A549 (cell line): ENCODE measurements at regions not wholly inside any gene's neighbourhood (a gene's known extent, or its start where the extent isn't known, plus 50 kb on each side); places are given as distances from the start of the nearest gene placed in this dataset.

Source experiments
- ATAC-seq, 2 experiments: fragments of 200-7000 bp in 1 of 2; fragments of >200 bp in 1 of 2; cut with Nextera tagmentation in 1 of 2; cut with Tn5 transposase in 1 of 2; 3 replicates each; pipeline versions ENCODE4 v1.8.0 to v1.9.1; 2018 to 2020; ENCODE audit warnings: mild to moderate bottlenecking in 1 of 2, moderate library complexity in 1 of 2
- CTCF ChIA-PET: fragments of 300-600 bp; sonication (Branson Sonifier 250); formaldehyde crosslinking; extraction: SDS; loops from one replicate; lab custom pipeline; 2021; ENCODE audit warnings: antibody characterized with exemption, inconsistent platforms; lab: Yijun Ruan, JAX
- POLR2A ChIA-PET: fragments of 350-600 bp; formaldehyde crosslinking; extraction: SDS; loops from one replicate; lab custom pipeline; 2021; ENCODE audit warnings: antibody characterized with exemption, inconsistent platforms; lab: Yijun Ruan, JAX
- DNase-seq, 2 experiments: peaks; one replicate each; pipeline versions ENCODE4 v3.0.0 to v3.0.0-alpha.2; 2011 to 2016; ENCODE audit warnings: low read depth in 1 of 2, low spot score in 1 of 2
- FAIRE-seq: peaks from 2 replicates; lab custom pipeline; 2011; peaks lifted over from hg19 to GRCh38; lab: Jason Lieb, UNC
- H3K27ac ChIP-seq, 2 experiments: fragments of >200 bp; sonication (Bioruptor Twin); formaldehyde crosslinking; 3 replicates each; pipeline ENCODE4 v1.5.1; 2016 to 2017
- H3K4me1 ChIP-seq: fragments of >200 bp; sonication (Bioruptor Twin); formaldehyde crosslinking; 3 replicates; pipeline ENCODE4 v1.6.1; 2016
- H3K4me2 ChIP-seq: fragments of >200 bp; sonication (Bioruptor Twin); formaldehyde crosslinking; 3 replicates; pipeline ENCODE4 v1.6.1; 2016
- H3K4me3 ChIP-seq: fragments of >200 bp; sonication (Bioruptor Twin); formaldehyde crosslinking; 3 replicates; pipeline ENCODE4 v1.5.1; 2016
- H3K9me3 ChIP-seq: fragments of >200 bp; sonication (Bioruptor Twin); formaldehyde crosslinking; 3 replicates; pipeline ENCODE4 v1.6.1; 2016
- CBX8 ChIP-seq: fragments of 200-600 bp; sonication (generic); IDR thresholded peaks from 2 replicates; pipeline ENCODE4 v1.6.1; 2016
- EHMT2 ChIP-seq: fragments of 200-600 bp; sonication (generic); IDR thresholded peaks from 2 replicates; pipeline ENCODE4 v1.6.1; 2016; ENCODE audit warnings: antibody characterized with exemption, low read depth, mild to moderate bottlenecking, moderate library complexity
- HEYL ChIP-seq: fragments of 250-450 bp; sonication (Bioruptor Pico); IDR thresholded peaks from 2 replicates; pipeline ENCODE4 v1.8.0; 2021; ENCODE audit warnings: mild to moderate bottlenecking, moderate library complexity
- HOXB13 ChIP-seq: fragments of 250-450 bp; sonication (Bioruptor Pico); IDR thresholded peaks from 2 replicates; pipeline ENCODE4 v1.5.0; 2020; ENCODE audit warnings: low read depth, mild to moderate bottlenecking, moderate library complexity
- MAFK ChIP-seq: fragments of 450-650 bp; IDR thresholded peaks from 2 replicates; pipeline ENCODE4 v1.6.1; 2014; ENCODE audit not compliant: partially characterized antibody
- NPAS2 ChIP-seq: fragments of 250-450 bp; sonication (Bioruptor Pico); IDR thresholded peaks from 2 replicates; pipeline ENCODE4 v1.8.0; 2022; ENCODE audit warnings: mild to moderate bottlenecking, moderate library complexity, borderline replicate concordance
- PHF8 ChIP-seq: fragments of 200-600 bp; sonication (generic); IDR thresholded peaks from 2 replicates; pipeline ENCODE4 v1.6.1; 2016; ENCODE audit warnings: low read depth, mild to moderate bottlenecking, antibody characterized with exemption, moderate library complexity, borderline replicate concordance
- POLR2AphosphoS2 ChIP-seq: conservative IDR thresholded peaks from 2 replicates; pipeline ENCODE4 v1.6.1; 2012; ENCODE audit warnings: low read length, improper control_type of control experiment, inconsistent platforms
- TP53 ChIP-seq: fragments of 250-450 bp; sonication (Bioruptor Pico); IDR thresholded peaks from 2 replicates; pipeline ENCODE4 v1.5.0; 2021; ENCODE audit warnings: mild to moderate bottlenecking, moderate library complexity
- ZFP36 ChIP-seq: fragments of 450-650 bp; IDR thresholded peaks from 2 replicates; pipeline ENCODE4 v1.6.1; 2014; ENCODE audit warnings: borderline replicate concordance; ENCODE audit not compliant: partially characterized antibody
- ZNF302 ChIP-seq: fragments of 250-450 bp; sonication (Bioruptor Pico); IDR thresholded peaks from 2 replicates; pipeline ENCODE4 v1.9.0; 2021; ENCODE audit warnings: inconsistent platforms, mild to moderate bottlenecking, moderate library complexity
- WGBS: methylation state at CpG from one replicate; pipeline ENCODE4 v1.1.6; 2017; ENCODE audit errors: missing lambda C conversion rate; 5-methylcytosine and 5-hydroxymethylcytosine counted together
- TF ChIP-seq, protein P1 (sequence below): fragments of 450-650 bp; IDR thresholded peaks from 2 replicates; pipeline ENCODE4 v1.6.1; 2014; ENCODE audit warnings: antibody characterized with exemption
- TF ChIP-seq, protein P2 (sequence below): IDR thresholded peaks from 2 replicates; pipeline ENCODE4 v1.6.1; 2012; ENCODE audit warnings: low read depth, borderline replicate concordance
- TF ChIP-seq, protein P3 (sequence below): fragments of >200 bp; sonication (Bioruptor Twin); formaldehyde crosslinking; IDR thresholded peaks from 3 replicates; pipeline ENCODE4 v1.6.1; 2016
- TF ChIP-seq, protein P4 (sequence below): fragments of >200 bp; sonication (Bioruptor Twin); formaldehyde crosslinking; IDR thresholded peaks from 3 replicates; pipeline ENCODE4 v1.5.1; 2016
- TF ChIP-seq, protein P5 (sequence below): fragments of 250-450 bp; sonication (Bioruptor Pico); IDR thresholded peaks from 2 replicates; pipeline ENCODE4 v1.5.0; 2020; ENCODE audit warnings: low read depth, mild to moderate bottlenecking, moderate library complexity
- TF ChIP-seq, protein P6 (sequence below): fragments of 150-350 bp; IDR thresholded peaks from 2 replicates; pipeline ENCODE4 v1.6.1; 2014; ENCODE audit warnings: low read depth, mild to moderate bottlenecking, low read length

DNA sequence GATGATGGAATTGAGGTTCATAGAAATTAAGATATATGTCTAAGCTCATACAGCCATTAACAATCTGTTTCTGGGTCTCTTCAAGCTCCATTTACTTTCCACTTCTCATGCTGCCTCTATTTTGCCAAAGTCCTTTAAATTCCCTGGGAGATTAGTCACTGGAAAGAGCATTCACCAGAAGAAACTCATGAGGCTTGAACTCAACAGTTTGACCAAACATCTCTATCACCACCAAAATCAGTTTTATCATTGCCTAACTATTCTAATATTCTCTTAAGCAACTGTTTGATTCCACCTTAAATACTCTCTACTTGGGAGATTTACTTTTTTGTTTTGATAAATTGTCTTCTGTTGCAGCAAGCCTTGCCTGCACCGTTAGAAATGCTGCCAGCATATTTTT is 881.3 kb downstream of the KCNA4 start (continued):
- TF ChIP-seq, protein P1, sequence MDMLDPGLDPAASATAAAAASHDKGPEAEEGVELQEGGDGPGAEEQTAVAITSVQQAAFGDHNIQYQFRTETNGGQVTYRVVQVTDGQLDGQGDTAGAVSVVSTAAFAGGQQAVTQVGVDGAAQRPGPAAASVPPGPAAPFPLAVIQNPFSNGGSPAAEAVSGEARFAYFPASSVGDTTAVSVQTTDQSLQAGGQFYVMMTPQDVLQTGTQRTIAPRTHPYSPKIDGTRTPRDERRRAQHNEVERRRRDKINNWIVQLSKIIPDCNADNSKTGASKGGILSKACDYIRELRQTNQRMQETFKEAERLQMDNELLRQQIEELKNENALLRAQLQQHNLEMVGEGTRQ = no peak

DNA sequence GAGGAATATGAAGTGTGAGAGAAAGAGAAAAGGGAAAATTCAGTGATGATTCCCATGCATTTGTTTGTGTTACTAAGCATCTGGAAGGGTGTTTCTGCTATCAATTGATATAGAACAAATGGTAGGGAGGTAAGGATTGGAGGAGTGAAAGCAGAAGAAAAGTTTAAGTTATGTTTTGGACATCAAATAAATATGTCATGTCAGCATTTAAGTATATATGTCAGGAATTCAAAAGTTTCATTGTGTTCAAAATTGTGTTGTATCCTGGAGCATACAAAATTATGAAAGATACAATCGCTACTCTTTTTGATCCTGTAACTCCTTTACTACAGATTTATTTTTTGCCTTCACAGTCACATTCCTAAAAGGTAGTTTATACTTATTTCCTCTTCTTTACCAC is 885.8 kb downstream of the KCNA4 start:
- ChIA-PET POLR2A (no interaction called here), CTCF (no interaction called here)
- WGBS = 90% methylated on average over 1 of the region's 1 CpG

DNA sequence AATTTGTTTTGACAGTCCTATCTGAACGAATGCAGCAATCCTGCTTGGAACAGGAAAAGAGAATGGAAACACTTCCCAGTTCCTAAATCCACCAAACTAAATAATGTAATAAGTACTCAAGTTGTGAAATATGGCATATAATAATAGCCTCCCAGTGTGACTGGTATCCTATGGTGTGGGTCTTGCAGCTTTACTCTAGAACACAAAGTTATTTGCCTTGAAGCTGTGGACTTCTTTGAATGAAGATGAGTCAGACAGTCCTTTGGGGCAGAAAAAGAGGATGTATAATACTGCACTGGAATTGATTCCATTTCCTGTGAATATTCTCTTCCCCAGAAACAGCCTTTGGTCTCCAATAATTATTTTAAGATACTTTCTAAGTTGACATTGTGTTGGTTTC is 887.0 kb downstream of the KCNA4 start:
- DNase-seq (peak in 1 of 2 experiments; percentile 27), FAIRE-seq (no peak), ATAC-seq (peak in 1 of 2 experiments; percentile 58; a peak in 2 of 6 replicates)
- 26% methylated on average over 1 of the region's 1 CpG for WGBS
- Histone ChIP-seq H3K4me1 (peaks cover 15% of the 10 kb centered on the region), H3K9me3 (no peaks in the 10 kb centered on the region; the same call in 2 of the 3 replicates), H3K4me2 (peak overlapping the region; percentile 40), H3K27ac (peak overlapping the region; percentile 67 to 75), H3K4me3 (no peak overlapping the region)
- TF ChIP-seq, protein P2, sequence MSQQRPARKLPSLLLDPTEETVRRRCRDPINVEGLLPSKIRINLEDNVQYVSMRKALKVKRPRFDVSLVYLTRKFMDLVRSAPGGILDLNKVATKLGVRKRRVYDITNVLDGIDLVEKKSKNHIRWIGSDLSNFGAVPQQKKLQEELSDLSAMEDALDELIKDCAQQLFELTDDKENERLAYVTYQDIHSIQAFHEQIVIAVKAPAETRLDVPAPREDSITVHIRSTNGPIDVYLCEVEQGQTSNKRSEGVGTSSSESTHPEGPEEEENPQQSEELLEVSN = no peak
- no peak for TF ChIP-seq EHMT2
- TF ChIP-seq TP53 (CRISPR knock-in tag) = no peak
- TF ChIP-seq POLR2AphosphoS2 = no peak
- TF ChIP-seq, protein P3, sequence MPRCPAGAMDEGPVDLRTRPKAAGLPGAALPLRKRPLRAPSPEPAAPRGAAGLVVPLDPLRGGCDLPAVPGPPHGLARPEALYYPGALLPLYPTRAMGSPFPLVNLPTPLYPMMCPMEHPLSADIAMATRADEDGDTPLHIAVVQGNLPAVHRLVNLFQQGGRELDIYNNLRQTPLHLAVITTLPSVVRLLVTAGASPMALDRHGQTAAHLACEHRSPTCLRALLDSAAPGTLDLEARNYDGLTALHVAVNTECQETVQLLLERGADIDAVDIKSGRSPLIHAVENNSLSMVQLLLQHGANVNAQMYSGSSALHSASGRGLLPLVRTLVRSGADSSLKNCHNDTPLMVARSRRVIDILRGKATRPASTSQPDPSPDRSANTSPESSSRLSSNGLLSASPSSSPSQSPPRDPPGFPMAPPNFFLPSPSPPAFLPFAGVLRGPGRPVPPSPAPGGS = no peak
- no peak for TF ChIP-seq HEYL
- TF ChIP-seq ZNF302 (CRISPR knock-in tag) = no peak
- TF ChIP-seq NPAS2 = no peak
- TF ChIP-seq, protein P1 = no peak
- TF ChIP-seq, protein P4, sequence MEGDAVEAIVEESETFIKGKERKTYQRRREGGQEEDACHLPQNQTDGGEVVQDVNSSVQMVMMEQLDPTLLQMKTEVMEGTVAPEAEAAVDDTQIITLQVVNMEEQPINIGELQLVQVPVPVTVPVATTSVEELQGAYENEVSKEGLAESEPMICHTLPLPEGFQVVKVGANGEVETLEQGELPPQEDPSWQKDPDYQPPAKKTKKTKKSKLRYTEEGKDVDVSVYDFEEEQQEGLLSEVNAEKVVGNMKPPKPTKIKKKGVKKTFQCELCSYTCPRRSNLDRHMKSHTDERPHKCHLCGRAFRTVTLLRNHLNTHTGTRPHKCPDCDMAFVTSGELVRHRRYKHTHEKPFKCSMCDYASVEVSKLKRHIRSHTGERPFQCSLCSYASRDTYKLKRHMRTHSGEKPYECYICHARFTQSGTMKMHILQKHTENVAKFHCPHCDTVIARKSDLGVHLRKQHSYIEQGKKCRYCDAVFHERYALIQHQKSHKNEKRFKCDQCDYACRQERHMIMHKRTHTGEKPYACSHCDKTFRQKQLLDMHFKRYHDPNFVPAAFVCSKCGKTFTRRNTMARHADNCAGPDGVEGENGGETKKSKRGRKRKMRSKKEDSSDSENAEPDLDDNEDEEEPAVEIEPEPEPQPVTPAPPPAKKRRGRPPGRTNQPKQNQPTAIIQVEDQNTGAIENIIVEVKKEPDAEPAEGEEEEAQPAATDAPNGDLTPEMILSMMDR = no peak
- POLR2A ChIA-PET = no interaction called here
- CTCF ChIA-PET = no interaction called here

More for the DNA sequence above, 885.8 kb downstream of the KCNA4 start:
- FAIRE-seq = no peak
- Histone ChIP-seq H3K4me1 (peaks cover 23% of the 10 kb centered on the region), H3K9me3 (no peaks in the 10 kb centered on the region; the same call in 2 of the 3 replicates), H3K4me3 (no peak overlapping the region), H3K4me2 (no peak overlapping the region), H3K27ac (peak overlapping the region; percentile 58 to 67; a peak in 4 of 6 replicates)
- DNase-seq = no peak
- no peak for ATAC-seq
- peak; percentile 98 for TF ChIP-seq MAFK
- no peak for TF ChIP-seq HOXB13

DNA sequence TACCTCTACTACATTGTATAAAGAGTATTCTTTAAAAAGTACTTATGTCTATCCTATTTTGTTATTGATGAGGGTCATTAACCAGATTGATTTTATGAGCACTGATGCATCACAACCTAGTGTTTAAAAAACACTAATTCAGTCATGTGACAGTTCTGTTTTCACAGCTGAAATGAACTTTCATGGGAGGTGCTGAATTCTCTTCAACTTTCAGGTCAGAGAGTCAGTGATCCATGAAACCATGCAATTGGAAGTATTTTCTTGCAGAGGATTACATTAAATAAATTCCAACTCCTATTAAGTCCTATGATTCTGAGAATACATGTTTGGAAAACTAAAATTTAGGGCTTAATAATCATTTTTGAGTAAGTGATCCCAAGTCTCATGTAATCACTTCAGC is 889.4 kb downstream of the KCNA4 start:
- ChIA-PET POLR2A (no interaction called here), CTCF (no interaction called here)
- Histone ChIP-seq H3K4me3 (no peak overlapping the region), H3K4me1 (peaks cover 15% of the 10 kb centered on the region), H3K9me3 (no peaks in the 10 kb centered on the region; the same call in 2 of the 3 replicates), H3K4me2 (no peak overlapping the region), H3K27ac (no peak overlapping the region; a peak in 1 of 6 replicates)
- TF ChIP-seq CBX8 (no peak), PHF8 (no peak), NPAS2 (no peak), ZFP36 (no peak), EHMT2 (no peak)
- TF ChIP-seq, protein P5, sequence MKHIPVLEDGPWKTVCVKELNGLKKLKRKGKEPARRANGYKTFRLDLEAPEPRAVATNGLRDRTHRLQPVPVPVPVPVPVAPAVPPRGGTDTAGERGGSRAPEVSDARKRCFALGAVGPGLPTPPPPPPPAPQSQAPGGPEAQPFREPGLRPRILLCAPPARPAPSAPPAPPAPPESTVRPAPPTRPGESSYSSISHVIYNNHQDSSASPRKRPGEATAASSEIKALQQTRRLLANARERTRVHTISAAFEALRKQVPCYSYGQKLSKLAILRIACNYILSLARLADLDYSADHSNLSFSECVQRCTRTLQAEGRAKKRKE = no peak
- TF ChIP-seq, protein P2 = no peak
- TF ChIP-seq, protein P6, sequence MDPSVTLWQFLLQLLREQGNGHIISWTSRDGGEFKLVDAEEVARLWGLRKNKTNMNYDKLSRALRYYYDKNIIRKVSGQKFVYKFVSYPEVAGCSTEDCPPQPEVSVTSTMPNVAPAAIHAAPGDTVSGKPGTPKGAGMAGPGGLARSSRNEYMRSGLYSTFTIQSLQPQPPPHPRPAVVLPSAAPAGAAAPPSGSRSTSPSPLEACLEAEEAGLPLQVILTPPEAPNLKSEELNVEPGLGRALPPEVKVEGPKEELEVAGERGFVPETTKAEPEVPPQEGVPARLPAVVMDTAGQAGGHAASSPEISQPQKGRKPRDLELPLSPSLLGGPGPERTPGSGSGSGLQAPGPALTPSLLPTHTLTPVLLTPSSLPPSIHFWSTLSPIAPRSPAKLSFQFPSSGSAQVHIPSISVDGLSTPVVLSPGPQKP = no peak
- DNase-seq = no peak
- FAIRE-seq = no peak
- ATAC-seq = no peak
